Astrocyte of the cerebellum (primary cell): ENCODE measurements at regions not wholly inside any gene's neighbourhood (a gene's known extent, or its start where the extent isn't known, plus 50 kb on each side); places are given as distances from the start of the nearest gene placed in this dataset.
"Not testable (repeated sequence)": the region's sequence is repeated elsewhere in the genome, so short reads cannot be mapped to it uniquely, and the experiment has no call there.

Experiments used
- DNase-seq: peaks from one replicate; pipeline ENCODE4 v3.0.0-alpha.2; 2011; ENCODE audit warnings: low read depth
- H3K4me3 ChIP-seq: 2 replicates; pipeline ENCODE4 v1.5.1; 2011; ENCODE audit warnings: mild to moderate bottlenecking, low read depth, low read length, moderate library complexity
- in situ Hi-C: cut with HindIII; loops from 2 replicates; pipeline ENCODE4 v1.10.0; 2017; ENCODE audit warnings: low sequenced_read_pairs
- TF ChIP-seq, protein P1 (sequence below): IDR thresholded peaks from 2 replicates; pipeline ENCODE4 v1.5.1; 2012; ENCODE audit warnings: low read length, low read depth, moderate library complexity, mild to moderate bottlenecking; ENCODE audit errors: missing control alignments

DNA sequence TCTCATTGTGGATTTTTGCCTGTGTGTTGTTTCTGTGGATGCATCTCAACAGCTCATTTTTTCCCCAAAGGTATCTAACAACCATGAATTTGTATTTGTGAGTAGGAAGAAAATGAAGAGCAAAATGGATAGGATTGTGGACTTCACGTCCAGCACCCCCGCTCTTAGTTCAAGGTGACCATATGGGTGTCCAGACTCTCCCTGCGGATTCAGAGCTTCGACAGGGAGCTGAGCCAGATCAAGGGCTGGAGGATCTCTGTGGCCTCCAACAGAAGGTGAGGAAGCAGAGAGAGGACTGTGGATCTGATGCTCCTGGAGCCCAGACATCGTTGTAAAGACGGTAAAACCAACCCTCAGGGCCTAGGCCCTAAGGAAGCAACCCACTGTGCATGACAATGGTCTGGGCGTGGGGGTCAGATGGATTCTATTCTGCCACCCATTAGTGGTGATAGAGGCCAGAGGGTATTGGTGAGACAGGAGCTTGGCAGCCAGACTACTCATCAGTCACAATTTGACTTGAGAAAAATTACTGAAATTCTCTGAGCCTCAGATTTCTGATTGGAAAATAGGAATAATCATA is 659.7 kb upstream of the TMEM132C start:
- DNase-seq: no peak
- in situ Hi-C loops: no loop called here
- TF ChIP-seq, protein P1, sequence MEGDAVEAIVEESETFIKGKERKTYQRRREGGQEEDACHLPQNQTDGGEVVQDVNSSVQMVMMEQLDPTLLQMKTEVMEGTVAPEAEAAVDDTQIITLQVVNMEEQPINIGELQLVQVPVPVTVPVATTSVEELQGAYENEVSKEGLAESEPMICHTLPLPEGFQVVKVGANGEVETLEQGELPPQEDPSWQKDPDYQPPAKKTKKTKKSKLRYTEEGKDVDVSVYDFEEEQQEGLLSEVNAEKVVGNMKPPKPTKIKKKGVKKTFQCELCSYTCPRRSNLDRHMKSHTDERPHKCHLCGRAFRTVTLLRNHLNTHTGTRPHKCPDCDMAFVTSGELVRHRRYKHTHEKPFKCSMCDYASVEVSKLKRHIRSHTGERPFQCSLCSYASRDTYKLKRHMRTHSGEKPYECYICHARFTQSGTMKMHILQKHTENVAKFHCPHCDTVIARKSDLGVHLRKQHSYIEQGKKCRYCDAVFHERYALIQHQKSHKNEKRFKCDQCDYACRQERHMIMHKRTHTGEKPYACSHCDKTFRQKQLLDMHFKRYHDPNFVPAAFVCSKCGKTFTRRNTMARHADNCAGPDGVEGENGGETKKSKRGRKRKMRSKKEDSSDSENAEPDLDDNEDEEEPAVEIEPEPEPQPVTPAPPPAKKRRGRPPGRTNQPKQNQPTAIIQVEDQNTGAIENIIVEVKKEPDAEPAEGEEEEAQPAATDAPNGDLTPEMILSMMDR: no peak
- H3K4me3 ChIP-seq: no peak overlapping the region

GRCh38 chr12:127608359-127608758 is 658.6 kb upstream of the TMEM132C start:
- in situ Hi-C loops, DNase-seq, H3K4me3 ChIP-seq: not testable (repeated sequence)

DNA sequence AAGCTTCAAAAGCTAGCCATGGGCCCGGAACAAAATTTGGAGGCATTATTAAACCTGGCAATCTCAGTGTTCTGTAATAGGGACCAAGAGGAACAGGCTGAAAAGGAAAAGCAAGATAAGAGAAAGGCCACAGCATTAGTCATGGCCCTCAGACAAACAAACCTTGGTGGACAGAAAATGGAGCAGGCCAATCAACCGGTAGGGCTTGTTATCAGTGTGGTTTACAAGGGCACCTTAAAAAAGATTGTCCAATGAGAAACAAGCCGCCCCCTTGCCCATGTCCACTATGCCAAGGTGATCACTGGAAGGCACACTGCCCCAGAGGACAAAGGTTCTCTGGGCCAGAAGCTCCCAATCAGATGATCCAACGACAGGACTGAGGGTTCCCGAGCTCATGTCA is 653.9 kb upstream of the TMEM132C start:
- TF ChIP-seq, protein P1: no peak
- in situ Hi-C loops: no loop called here
- no peak overlapping the region for H3K4me3 ChIP-seq
- DNase-seq: no peak

DNA sequence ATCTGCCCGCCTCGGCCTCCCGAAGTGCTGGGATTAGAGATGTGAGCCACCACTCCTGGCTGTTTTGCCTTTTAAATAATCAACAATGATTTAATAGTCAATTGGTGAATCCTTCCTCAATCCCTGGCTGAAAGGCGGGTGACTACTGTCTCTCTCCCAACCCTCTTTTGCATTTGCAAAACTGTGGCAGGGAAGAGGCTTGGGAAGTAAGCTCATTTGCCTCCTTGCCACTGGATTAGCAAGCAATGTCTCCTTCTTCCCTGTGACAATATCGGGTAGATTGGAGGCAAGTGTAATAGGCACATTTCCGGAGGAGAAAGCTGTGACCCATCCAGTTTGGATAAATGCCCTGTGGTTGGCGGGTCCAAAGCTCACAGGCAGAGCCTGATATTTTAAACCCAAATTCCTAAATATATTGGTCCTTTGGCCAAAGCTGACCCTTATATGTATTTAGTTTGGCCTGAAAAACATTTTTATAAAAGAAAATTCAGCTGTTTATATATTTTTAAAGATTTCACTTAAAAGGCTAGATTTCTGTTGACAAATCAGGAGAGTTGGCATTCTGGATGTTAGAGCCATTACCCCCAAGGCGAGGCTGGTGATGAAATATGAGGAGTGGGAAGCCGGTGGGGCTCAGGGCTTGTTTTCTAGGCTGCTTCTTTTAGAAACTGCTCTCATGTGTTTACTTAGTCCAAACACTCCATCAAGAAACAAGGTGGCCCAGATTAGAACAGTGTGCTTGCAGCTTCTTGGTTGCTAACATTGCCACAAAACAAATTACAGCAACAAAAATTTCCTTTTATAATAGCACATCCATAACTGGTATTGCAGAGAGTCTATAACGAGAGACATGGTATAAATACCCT is 646.9 kb upstream of the TMEM132C start:
- DNase-seq: no peak
- H3K4me3 ChIP-seq: no peak overlapping the region
- TF ChIP-seq, protein P1: no peak
- in situ Hi-C loops: no loop called here

DNA sequence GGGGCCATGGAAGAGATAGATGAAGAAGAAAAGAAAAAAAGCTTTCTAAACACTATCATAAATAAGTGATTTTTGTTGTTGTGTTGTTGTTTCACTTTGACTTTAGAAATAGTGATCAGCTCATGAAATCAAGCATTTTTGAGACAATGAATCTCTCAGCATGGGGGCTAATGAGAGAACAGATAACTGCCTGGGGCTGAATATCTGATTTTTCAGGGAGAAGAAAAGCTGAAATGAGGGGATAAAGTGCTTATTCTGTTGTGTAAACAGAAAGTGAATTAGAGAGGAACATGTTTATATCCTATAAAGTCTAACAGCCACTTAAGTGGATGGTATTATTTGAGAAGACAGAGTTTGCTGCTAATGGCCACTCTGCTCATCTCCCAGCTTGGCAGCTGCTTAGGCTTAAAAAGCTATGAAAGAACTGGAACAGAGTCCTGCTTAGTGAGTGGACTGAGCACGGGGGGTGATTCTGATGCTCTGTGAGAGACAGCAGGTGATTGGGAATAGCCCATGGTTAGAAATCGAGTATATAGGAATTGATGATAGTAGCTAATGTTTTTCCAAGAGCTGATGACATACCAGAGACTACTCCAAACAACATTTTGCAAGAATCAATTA is 646.1 kb upstream of the TMEM132C start:
- in situ Hi-C loops: no loop called here
- no peak for DNase-seq
- TF ChIP-seq, protein P1: no peak
- H3K4me3 ChIP-seq: no peak overlapping the region

GRCh38 chr12:127621366-127621765 is 645.6 kb upstream of the TMEM132C start:
- no peak for DNase-seq
- H3K4me3 ChIP-seq: no peak overlapping the region
- in situ Hi-C loops: no loop called here
- TF ChIP-seq, protein P1: no peak

- no peak for DNase-seq
- in situ Hi-C loops: no loop called here
- H3K4me3 ChIP-seq: no peak overlapping the region
- TF ChIP-seq, protein P1: no peak
These were observed 643.6 kb upstream of the TMEM132C start for GRCh38 chr12:127623362-127623761.
